ENCODE measurements at regions not wholly inside any gene's neighbourhood (a gene's known extent, or its start where the extent isn't known, plus 50 kb on each side); places are given as distances from the start of the nearest gene placed in this dataset.

DNA sequence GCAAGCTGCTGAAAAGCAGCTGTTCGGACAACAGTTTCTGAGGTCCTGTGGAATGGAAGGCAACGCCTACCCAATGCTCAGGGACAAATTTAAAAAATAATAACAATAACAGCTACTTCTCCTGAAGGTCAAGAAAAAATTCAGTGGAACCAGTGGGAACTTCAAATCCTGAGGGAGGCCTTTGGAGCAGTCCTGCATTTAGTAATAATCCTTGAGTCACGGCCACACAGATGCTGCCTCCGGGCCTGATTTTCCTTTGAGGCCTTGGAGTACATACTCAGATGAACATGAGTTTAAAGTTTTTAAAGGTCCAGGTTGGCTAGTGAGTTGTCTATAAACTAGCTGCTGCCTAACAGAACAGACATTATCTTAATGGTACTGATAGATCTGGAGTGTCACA, 268.0 kb downstream of the MSRB3 start:
- Histone ChIP-seq H3K9me3 (ENCODE audit: control insufficient read depth, low read length) (no peaks in the 10 kb centered on the region), H3K4me3 (ENCODE audit: insufficient read depth, low read depth, low read length) (no peak overlapping the region), H3K27me3 (ENCODE audit: control insufficient read depth, insufficient read depth, low read length, poor library complexity, severe bottlenecking) (no peaks in the 10 kb centered on the region), H3K4me1 (ENCODE audit: control insufficient read depth, insufficient read depth, low read length) (no peaks in the 10 kb centered on the region), H3K27ac (ENCODE audit: insufficient read depth, low read depth, low read length, poor library complexity, severe bottlenecking) (no peak overlapping the region), H3K36me3 (ENCODE audit: control insufficient read depth, insufficient read depth, low read length) (no peaks in the 10 kb centered on the region)
- whole genome bisulfite sequencing, 2 experiments = 93 to 97% methylated on average over 4 of the region's 4 CpGs

DNA sequence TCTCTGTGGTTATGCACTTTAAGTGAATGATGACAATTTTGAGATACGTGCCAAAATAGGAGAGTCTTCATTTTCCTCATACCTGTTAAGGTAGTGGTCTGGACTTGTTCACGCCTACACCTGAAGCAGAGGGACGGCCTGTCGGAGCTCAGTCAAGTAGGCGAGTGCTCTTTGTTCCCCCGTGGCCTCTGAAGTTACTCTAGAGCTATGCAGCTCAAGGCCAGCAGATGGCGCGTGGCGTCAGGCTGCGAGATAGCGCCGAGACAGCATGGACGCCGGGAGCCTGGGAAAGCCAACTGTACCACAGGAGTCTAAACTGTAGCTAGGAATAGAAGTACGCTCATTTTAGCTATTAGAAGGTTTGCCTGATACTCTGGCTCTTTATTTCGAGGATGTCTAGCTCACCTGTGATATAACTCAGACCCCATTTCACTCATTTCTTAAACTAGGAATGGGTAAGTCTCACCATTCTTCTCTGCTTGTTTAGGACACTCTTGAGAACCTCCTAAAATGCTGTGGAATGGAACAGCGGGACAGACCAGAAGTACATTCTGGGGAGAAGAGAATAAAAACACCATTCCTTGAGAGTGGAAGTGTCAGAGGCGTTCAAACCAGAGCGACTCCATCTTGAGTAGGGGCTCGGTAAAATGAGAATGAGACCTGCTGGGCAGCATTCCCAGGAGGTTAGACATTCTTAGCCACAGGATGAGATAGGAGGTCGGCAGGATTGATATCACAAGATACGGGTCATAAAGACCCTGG, 267.4 kb upstream of the HMGA2 start:
- Histone ChIP-seq H3K4me1 (ENCODE audit: control insufficient read depth, insufficient read depth, low read length) (no peaks in the 10 kb centered on the region), H3K36me3 (ENCODE audit: control insufficient read depth, insufficient read depth, low read length) (no peaks in the 10 kb centered on the region), H3K27me3 (ENCODE audit: control insufficient read depth, insufficient read depth, low read length, poor library complexity, severe bottlenecking) (no peaks in the 10 kb centered on the region), H3K4me3 (ENCODE audit: insufficient read depth, low read depth, low read length) (no peak overlapping the region), H3K27ac (ENCODE audit: insufficient read depth, low read depth, low read length, poor library complexity, severe bottlenecking) (no peak overlapping the region), H3K9me3 (ENCODE audit: control insufficient read depth, low read length) (no peaks in the 10 kb centered on the region)
- 39 to 42% methylated on average over 22 of the region's 22 CpGs for WGBS, 2 experiments

DNA sequence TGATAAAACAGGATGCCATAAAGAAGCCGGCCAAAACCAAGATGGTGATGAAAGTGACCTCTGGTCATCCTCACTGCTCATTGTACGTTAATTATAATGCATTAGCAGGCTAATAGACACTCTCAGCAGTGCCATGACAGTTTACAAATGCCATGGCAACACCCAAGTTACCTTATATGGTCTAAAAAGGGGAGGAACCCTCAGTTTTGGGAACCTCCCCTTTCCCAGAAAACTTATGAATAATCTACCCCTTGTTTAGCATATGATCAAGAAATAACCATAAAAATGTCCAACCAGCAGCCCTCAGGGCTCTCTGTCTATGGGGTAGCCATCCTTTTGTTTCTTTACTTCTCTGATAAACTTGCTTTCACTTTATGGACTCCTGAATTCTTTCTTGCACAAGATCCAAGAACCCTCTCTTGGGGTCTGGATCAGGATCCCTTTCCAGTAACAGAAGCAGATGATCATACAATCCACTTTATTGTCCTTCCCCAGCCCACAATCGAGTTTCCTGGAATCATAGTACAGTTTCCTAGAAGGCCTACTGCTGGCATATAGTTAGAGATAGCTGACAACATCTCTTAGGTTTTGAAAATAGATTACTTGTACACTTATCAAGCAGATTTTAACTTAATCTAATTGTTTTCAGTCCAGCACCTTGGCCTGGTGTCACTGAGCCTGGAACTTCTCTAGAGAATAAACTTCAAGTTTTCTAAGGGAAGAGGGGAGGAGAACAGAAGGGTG, 266.7 kb upstream of the HMGA2 start:
- no peaks in the 10 kb centered on the region for H3K4me1 ChIP-seq (ENCODE audit: control insufficient read depth, insufficient read depth, low read length)
- H3K4me3 ChIP-seq (ENCODE audit: insufficient read depth, low read depth, low read length) = no peak overlapping the region
- H3K36me3 ChIP-seq (ENCODE audit: control insufficient read depth, insufficient read depth, low read length) = no peaks in the 10 kb centered on the region
- H3K27ac ChIP-seq (ENCODE audit: insufficient read depth, low read depth, low read length, poor library complexity, severe bottlenecking) = no peak overlapping the region
- 94% methylated on average over 3 of the region's 3 CpGs for WGBS, 2 experiments
- no peaks in the 10 kb centered on the region for H3K9me3 ChIP-seq (ENCODE audit: control insufficient read depth, low read length)
- no peaks in the 10 kb centered on the region for H3K27me3 ChIP-seq (ENCODE audit: control insufficient read depth, insufficient read depth, low read length, poor library complexity, severe bottlenecking)

DNA sequence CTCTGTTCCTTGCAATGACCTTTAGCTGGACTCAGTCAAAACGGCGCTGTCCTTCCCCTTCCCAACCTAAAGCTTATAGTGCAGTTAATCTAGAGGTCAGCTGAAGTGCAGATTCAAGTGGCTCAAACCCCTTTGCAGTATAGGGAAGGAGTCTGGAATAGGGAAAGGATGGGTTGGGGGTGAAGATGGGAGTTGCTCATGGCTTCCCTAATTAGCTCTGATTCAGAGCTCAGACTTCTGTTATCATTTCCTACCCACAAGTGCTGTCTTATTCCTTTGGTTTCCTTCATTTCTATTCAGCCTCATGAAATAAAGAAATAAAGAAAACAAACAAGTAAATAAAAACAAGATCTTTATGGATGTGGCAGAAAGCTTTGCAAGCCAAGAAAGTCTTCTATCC, 264.0 kb upstream of the HMGA2 start:
- Histone ChIP-seq H3K4me1 (ENCODE audit: control insufficient read depth, insufficient read depth, low read length) (no peaks in the 10 kb centered on the region), H3K9me3 (ENCODE audit: control insufficient read depth, low read length) (no peaks in the 10 kb centered on the region), H3K36me3 (ENCODE audit: control insufficient read depth, insufficient read depth, low read length) (no peaks in the 10 kb centered on the region), H3K27ac (ENCODE audit: insufficient read depth, low read depth, low read length, poor library complexity, severe bottlenecking) (no peak overlapping the region), H3K27me3 (ENCODE audit: control insufficient read depth, insufficient read depth, low read length, poor library complexity, severe bottlenecking) (no peaks in the 10 kb centered on the region), H3K4me3 (ENCODE audit: insufficient read depth, low read depth, low read length) (no peak overlapping the region)
- 88 to 100% methylated on average over 2 of the region's 2 CpGs for WGBS, 2 experiments

DNA sequence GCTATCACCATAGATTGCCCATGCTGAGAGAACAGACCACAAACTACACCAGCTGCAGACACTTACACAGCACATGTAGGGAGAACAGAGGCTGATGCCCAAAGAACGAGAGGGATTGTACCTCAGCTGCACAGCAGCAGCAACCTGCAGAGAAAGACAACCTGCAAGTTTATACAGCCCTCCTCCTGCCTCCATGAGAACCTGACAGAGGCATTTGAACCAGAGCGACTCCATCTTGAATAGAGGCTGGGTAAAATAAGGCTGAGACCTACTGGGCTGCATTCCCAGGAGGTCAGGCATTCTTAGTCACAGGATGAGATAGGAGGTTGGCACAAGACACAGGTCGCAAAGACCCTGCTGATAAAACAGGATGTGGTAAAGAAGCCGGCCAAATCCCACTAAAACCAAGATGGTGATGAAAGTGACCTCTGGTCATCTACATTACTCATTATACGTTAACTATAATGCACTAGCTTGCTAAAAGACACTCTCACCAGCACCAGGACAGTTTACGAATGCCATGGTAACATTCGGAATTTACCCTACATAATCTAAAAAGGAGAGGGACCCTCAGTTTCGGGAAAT, 262.4 kb upstream of the HMGA2 start:
- no peaks in the 10 kb centered on the region for H3K4me1 ChIP-seq (ENCODE audit: control insufficient read depth, insufficient read depth, low read length)
- no peaks in the 10 kb centered on the region for H3K27me3 ChIP-seq (ENCODE audit: control insufficient read depth, insufficient read depth, low read length, poor library complexity, severe bottlenecking)
- H3K36me3 ChIP-seq (ENCODE audit: control insufficient read depth, insufficient read depth, low read length) = no peaks in the 10 kb centered on the region
- no peaks in the 10 kb centered on the region for H3K9me3 ChIP-seq (ENCODE audit: control insufficient read depth, low read length)
- no peak overlapping the region for H3K4me3 ChIP-seq (ENCODE audit: insufficient read depth, low read depth, low read length)
- H3K27ac ChIP-seq (ENCODE audit: insufficient read depth, low read depth, low read length, poor library complexity, severe bottlenecking) = no peak overlapping the region
- WGBS, 2 experiments = 91 to 92% methylated on average over 8 of the region's 8 CpGs

DNA sequence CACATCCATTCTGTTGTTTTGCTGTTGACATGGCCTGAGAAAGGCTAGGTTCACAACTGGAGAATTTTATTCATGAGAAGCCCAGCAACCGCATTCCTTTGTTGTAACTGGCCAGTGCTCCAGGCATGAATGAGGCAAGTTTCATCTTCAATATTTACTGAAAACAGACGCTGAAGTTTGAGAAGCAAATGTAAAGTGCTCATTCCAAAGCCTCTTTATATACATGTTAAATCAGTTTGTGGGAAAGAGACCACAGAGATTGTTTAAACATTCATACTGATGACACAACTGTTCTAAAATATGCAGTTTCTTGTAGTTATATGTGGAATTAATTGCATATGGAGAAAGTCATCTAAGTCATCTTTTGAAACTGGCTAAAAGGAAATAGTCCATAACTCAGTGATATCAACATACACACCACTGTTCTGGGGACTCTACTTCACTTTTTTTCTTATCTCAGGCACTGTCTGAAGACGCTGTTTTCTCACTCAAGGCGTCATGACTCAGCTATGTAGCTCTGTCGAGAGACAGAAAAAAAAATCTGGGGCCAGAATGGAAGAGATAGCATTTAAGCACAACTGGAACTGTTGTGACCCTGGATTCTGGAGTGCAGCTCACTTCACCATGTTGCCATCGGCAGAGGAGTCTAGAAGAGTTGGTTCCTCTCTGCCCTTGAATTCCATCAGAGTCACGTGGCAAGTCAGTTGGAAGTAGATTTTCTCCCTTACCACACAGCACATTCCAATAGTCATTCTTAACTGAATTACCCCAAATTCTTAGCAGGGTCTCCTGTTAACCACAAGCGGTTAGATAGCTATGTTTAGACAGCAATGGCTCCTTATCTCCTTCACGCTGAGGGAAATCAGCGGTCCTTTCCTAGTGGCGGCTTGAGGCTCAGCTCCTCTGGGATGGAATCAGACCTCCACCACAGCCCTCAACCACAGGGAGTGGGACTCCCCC, 258.4 kb upstream of the HMGA2 start:
- no peaks in the 10 kb centered on the region for H3K27me3 ChIP-seq (ENCODE audit: control insufficient read depth, insufficient read depth, low read length, poor library complexity, severe bottlenecking)
- H3K9me3 ChIP-seq (ENCODE audit: control insufficient read depth, low read length) = no peaks in the 10 kb centered on the region
- H3K27ac ChIP-seq (ENCODE audit: insufficient read depth, low read depth, low read length, poor library complexity, severe bottlenecking) = no peak overlapping the region
- no peaks in the 10 kb centered on the region for H3K36me3 ChIP-seq (ENCODE audit: control insufficient read depth, insufficient read depth, low read length)
- 86 to 90% methylated on average over 11 of the region's 11 CpGs for WGBS, 2 experiments
- no peaks in the 10 kb centered on the region for H3K4me1 ChIP-seq (ENCODE audit: control insufficient read depth, insufficient read depth, low read length)
- no peak overlapping the region for H3K4me3 ChIP-seq (ENCODE audit: insufficient read depth, low read depth, low read length)

DNA sequence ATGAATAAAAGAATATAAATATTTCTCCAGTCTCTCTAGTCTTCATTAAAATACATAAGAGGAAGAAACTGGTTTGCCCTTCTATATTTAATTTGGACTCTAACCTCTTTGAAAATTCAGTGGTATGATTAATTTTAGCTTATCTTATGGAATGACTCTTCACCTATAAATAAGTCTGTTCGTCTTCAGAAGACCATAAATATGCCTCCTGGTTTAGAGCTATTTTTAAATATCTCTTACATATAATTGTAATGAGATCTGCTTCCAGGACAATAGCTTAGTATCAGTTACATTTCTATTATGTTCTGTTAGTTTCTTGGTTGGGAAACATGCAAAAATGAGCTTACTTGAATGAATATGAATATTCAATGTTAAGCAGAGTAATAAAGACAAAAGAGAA, 257.5 kb upstream of the HMGA2 start:
- Histone ChIP-seq H3K4me3 (ENCODE audit: insufficient read depth, low read depth, low read length) (no peak overlapping the region), H3K27ac (ENCODE audit: insufficient read depth, low read depth, low read length, poor library complexity, severe bottlenecking) (no peak overlapping the region), H3K4me1 (ENCODE audit: control insufficient read depth, insufficient read depth, low read length) (no peaks in the 10 kb centered on the region), H3K36me3 (ENCODE audit: control insufficient read depth, insufficient read depth, low read length) (no peaks in the 10 kb centered on the region), H3K27me3 (ENCODE audit: control insufficient read depth, insufficient read depth, low read length, poor library complexity, severe bottlenecking) (no peaks in the 10 kb centered on the region), H3K9me3 (ENCODE audit: control insufficient read depth, low read length) (no peaks in the 10 kb centered on the region)
- 80% methylated on average over 1 of the region's 1 CpG; no CpG with 5 or more reads in 1 of the 2 experiments for WGBS, 2 experiments

DNA sequence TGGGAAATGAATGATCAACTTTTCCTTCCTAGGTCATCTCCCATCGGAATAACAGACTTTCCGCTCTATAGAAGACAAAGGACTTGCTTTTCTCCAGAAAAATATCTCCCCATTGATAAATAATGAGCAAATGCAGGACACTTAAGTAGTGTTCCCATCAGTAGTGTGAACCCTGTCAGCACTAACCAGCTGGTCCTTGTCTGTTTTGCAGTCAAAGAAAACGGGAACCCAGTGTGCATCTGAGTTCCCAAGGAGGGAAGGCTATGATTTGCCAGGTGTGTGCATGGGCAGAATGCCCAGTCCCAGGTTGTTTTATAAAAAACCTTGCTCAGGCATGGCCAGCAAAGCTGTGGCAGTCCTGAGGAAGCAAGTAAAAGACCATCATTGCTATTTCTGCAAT, 256.5 kb upstream of the HMGA2 start:
- no peaks in the 10 kb centered on the region for H3K4me1 ChIP-seq (ENCODE audit: control insufficient read depth, insufficient read depth, low read length)
- no peaks in the 10 kb centered on the region for H3K9me3 ChIP-seq (ENCODE audit: control insufficient read depth, low read length)
- H3K27me3 ChIP-seq (ENCODE audit: control insufficient read depth, insufficient read depth, low read length, poor library complexity, severe bottlenecking) = no peaks in the 10 kb centered on the region
- WGBS, 2 experiments = 90 to 95% methylated on average over 3 of the region's 3 CpGs
- H3K4me3 ChIP-seq (ENCODE audit: insufficient read depth, low read depth, low read length) = no peak overlapping the region
- no peaks in the 10 kb centered on the region for H3K36me3 ChIP-seq (ENCODE audit: control insufficient read depth, insufficient read depth, low read length)
- no peak overlapping the region for H3K27ac ChIP-seq (ENCODE audit: insufficient read depth, low read depth, low read length, poor library complexity, severe bottlenecking)

DNA sequence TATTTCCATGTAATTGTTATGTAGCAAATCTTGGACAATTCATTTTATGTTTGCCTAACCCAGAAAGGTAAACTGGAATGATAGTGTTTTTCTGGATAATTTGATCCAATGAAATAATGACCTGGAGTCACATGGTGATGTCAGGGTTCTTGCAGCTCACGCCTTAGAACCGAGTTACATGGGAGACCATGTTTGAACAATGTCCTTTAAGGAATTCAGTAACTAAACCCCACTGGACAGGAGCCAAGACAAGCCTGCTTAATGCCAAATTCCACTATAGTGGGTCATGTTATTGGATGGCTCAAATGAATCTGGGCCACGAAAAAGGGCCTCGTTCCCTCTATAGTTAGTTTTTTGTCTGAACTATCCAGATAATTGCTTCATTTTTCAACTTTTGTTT, 255.8 kb upstream of the HMGA2 start:
- no peak overlapping the region for H3K27ac ChIP-seq (ENCODE audit: insufficient read depth, low read depth, low read length, poor library complexity, severe bottlenecking)
- H3K27me3 ChIP-seq (ENCODE audit: control insufficient read depth, insufficient read depth, low read length, poor library complexity, severe bottlenecking) = no peaks in the 10 kb centered on the region
- 96 to 97% methylated on average over 4 of the region's 4 CpGs for WGBS, 2 experiments
- H3K36me3 ChIP-seq (ENCODE audit: control insufficient read depth, insufficient read depth, low read length) = no peaks in the 10 kb centered on the region
- no peak overlapping the region for H3K4me3 ChIP-seq (ENCODE audit: insufficient read depth, low read depth, low read length)
- no peaks in the 10 kb centered on the region for H3K4me1 ChIP-seq (ENCODE audit: control insufficient read depth, insufficient read depth, low read length)
- no peaks in the 10 kb centered on the region for H3K9me3 ChIP-seq (ENCODE audit: control insufficient read depth, low read length)

Data from ectodermal cell (in vitro differentiated cells).